HEK293 (cell line): ENCODE measurements at regions not wholly inside any gene's neighbourhood (a gene's known extent, or its start where the extent isn't known, plus 50 kb on each side); places are given as distances from the start of the nearest gene placed in this dataset.

Experiments used
- CTCF ChIA-PET: fragments of 350-600 bp; formaldehyde crosslinking; extraction: SDS; loops from one replicate; lab custom pipeline; 2021; ENCODE audit warnings: antibody characterized with exemption; lab: Yijun Ruan, JAX
- POLR2A ChIA-PET: fragments of 300-600 bp; formaldehyde crosslinking; extraction: SDS; loops from one replicate; lab custom pipeline; 2020; ENCODE audit warnings: antibody characterized with exemption, inconsistent platforms; lab: Yijun Ruan, JAX
- H3K27ac ChIP-seq: fragments of 200-500 bp; sonication (Bioruptor generic); 2 replicates; pipeline ENCODE4 v1.5.1; 2014; ENCODE audit warnings: low read depth, low read length, control low read depth, inconsistent platforms; ENCODE audit errors: extremely low read depth
- H3K36me3 ChIP-seq, 2 experiments: fragments of 200-500 bp in 1 of 2; sonication (Bioruptor generic) in 1 of 2; 1 replicate in 1 of 2; 2 replicates in 1 of 2; pipeline ENCODE4 v1.5.1; 2014 to 2017; ENCODE audit warnings: inconsistent platforms in 2 of 2, low read length in 2 of 2; ENCODE audit not compliant: control insufficient read depth in 2 of 2, insufficient read depth in 1 of 2
- H3K4me1 ChIP-seq: fragments of 200-500 bp; sonication (Bioruptor generic); 2 replicates; pipeline ENCODE4 v1.5.1; 2014; ENCODE audit warnings: mild to moderate bottlenecking, low read length, inconsistent platforms; ENCODE audit not compliant: control insufficient read depth, insufficient read depth
- H3K4me3 ChIP-seq: 2 replicates; pipeline ENCODE4 v1.5.1; 2011; ENCODE audit warnings: low read depth, mild to moderate bottlenecking, control low read depth, low read length, moderate library complexity
- H3K9me3 ChIP-seq: fragments of 200-500 bp; sonication (Bioruptor generic); 2 replicates; pipeline ENCODE4 v1.5.1; 2014; ENCODE audit warnings: low read depth, low read length, inconsistent platforms; ENCODE audit not compliant: control insufficient read depth, insufficient read depth
- HOXA7 ChIP-seq: sonication (generic); formaldehyde crosslinking; IDR thresholded peaks from 2 replicates; pipeline ENCODE4 v1.8.1; 2022; ENCODE audit warnings: missing genetic modification reagents, borderline replicate concordance
- MEIS1 ChIP-seq: sonication (generic); formaldehyde crosslinking; IDR thresholded peaks from 2 replicates; pipeline ENCODE4 v1.8.1; 2022; ENCODE audit warnings: missing genetic modification reagents, mild to moderate bottlenecking, borderline replicate concordance
- RBAK ChIP-seq: fragments of 450-650 bp; formaldehyde crosslinking; IDR thresholded peaks from 2 replicates; pipeline ENCODE4 v1.5.1; 2016; ENCODE audit warnings: missing biosample characterization, missing genetic modification characterization
- SALL2 ChIP-seq: fragments of 450-650 bp; formaldehyde crosslinking; IDR thresholded peaks from 2 replicates; pipeline ENCODE4 v1.5.0; 2017; ENCODE audit warnings: missing biosample characterization, mild to moderate bottlenecking, missing genetic modification characterization, borderline replicate concordance
- ZBTB1 ChIP-seq: fragments of 450-650 bp; formaldehyde crosslinking; IDR thresholded peaks from 2 replicates; pipeline ENCODE4 v1.5.1; 2016; ENCODE audit warnings: missing biosample characterization, missing genetic modification characterization
- ZBTB17 ChIP-seq: fragments of 450-650 bp; formaldehyde crosslinking; IDR thresholded peaks from 2 replicates; pipeline ENCODE4 v1.5.1; 2016; ENCODE audit warnings: missing biosample characterization, missing genetic modification characterization
- ZNF10 ChIP-seq: fragments of 450-650 bp; formaldehyde crosslinking; IDR thresholded peaks from 2 replicates; pipeline ENCODE4 v1.5.1; 2017; ENCODE audit warnings: missing biosample characterization, missing genetic modification characterization
- ZNF132 ChIP-seq: fragments of 450-650 bp; formaldehyde crosslinking; IDR thresholded peaks from 2 replicates; pipeline ENCODE4 v1.5.1; 2017; ENCODE audit warnings: missing biosample characterization, missing genetic modification characterization, borderline replicate concordance
- ZNF140 ChIP-seq: fragments of 450-650 bp; formaldehyde crosslinking; IDR thresholded peaks from 2 replicates; pipeline ENCODE4 v1.5.1; 2016; ENCODE audit warnings: missing biosample characterization, missing genetic modification characterization
- ZNF157 ChIP-seq: fragments of 450-650 bp; formaldehyde crosslinking; IDR thresholded peaks from 2 replicates; pipeline ENCODE4 v1.5.1; 2016; ENCODE audit warnings: missing biosample characterization, missing genetic modification characterization
- ZNF174 ChIP-seq: fragments of 450-650 bp; formaldehyde crosslinking; IDR thresholded peaks from 2 replicates; pipeline ENCODE4 v1.5.0; 2017; ENCODE audit warnings: missing biosample characterization, mild to moderate bottlenecking, missing genetic modification characterization
- ZNF23 ChIP-seq: fragments of 450-650 bp; formaldehyde crosslinking; IDR thresholded peaks from 2 replicates; pipeline ENCODE4 v1.5.1; 2016; ENCODE audit warnings: missing biosample characterization, missing genetic modification characterization, borderline replicate concordance
- ZNF24 ChIP-seq: fragments of 450-650 bp; formaldehyde crosslinking; IDR thresholded peaks from 2 replicates; pipeline ENCODE4 v1.5.1; 2016; ENCODE audit warnings: missing biosample characterization, missing genetic modification characterization
- ZNF473 ChIP-seq: fragments of 450-650 bp; formaldehyde crosslinking; IDR thresholded peaks from 2 replicates; pipeline ENCODE4 v1.5.1; 2017; ENCODE audit warnings: missing biosample characterization, missing genetic modification characterization
- ZNF558 ChIP-seq: fragments of 450-650 bp; formaldehyde crosslinking; IDR thresholded peaks from 2 replicates; pipeline ENCODE4 v1.5.1; 2016; ENCODE audit warnings: missing biosample characterization, missing genetic modification characterization
- ZNF658 ChIP-seq: fragments of 450-650 bp; formaldehyde crosslinking; IDR thresholded peaks from 2 replicates; pipeline ENCODE4; 2016; ENCODE audit warnings: missing biosample characterization, missing genetic modification characterization
- ZNF707 ChIP-seq: fragments of 450-650 bp; formaldehyde crosslinking; IDR thresholded peaks from 2 replicates; pipeline ENCODE4 v1.5.1; 2016; ENCODE audit warnings: missing biosample characterization, missing genetic modification characterization
- ZNF791 ChIP-seq: fragments of 450-650 bp; formaldehyde crosslinking; IDR thresholded peaks from 2 replicates; pipeline ENCODE4 v1.5.1; 2016; ENCODE audit warnings: missing biosample characterization, missing genetic modification characterization
- ZNF837 ChIP-seq: fragments of 450-650 bp; formaldehyde crosslinking; IDR thresholded peaks from 2 replicates; pipeline ENCODE4 v1.5.1; 2016; ENCODE audit warnings: missing biosample characterization, missing genetic modification characterization
- TF ChIP-seq, protein P1 (sequence below): fragments of 450-650 bp; formaldehyde crosslinking; IDR thresholded peaks from 2 replicates; pipeline ENCODE4 v1.5.1; 2017; ENCODE audit warnings: missing biosample characterization, missing genetic modification characterization
- TF ChIP-seq, protein P2 (sequence below): fragments of 450-650 bp; formaldehyde crosslinking; IDR thresholded peaks from 2 replicates; pipeline ENCODE4 v1.5.1; 2016; ENCODE audit warnings: missing biosample characterization, missing genetic modification characterization, borderline replicate concordance
- TF ChIP-seq, protein P3 (sequence below): fragments of 450-650 bp; formaldehyde crosslinking; IDR thresholded peaks from 2 replicates; pipeline ENCODE4 v1.5.1; 2016; ENCODE audit warnings: missing biosample characterization, missing genetic modification characterization
- TF ChIP-seq, protein P4 (sequence below): fragments of 450-650 bp; formaldehyde crosslinking; IDR thresholded peaks from 2 replicates; pipeline ENCODE4 v1.5.1; 2017; ENCODE audit warnings: missing biosample characterization, mild to moderate bottlenecking, missing genetic modification characterization, moderate library complexity
- TF ChIP-seq, protein P5 (sequence below): fragments of 450-650 bp; formaldehyde crosslinking; IDR thresholded peaks from 2 replicates; pipeline ENCODE4 v1.5.1; 2016; ENCODE audit warnings: missing biosample characterization, missing genetic modification characterization
- TF ChIP-seq, protein P6 (sequence below): fragments of 450-650 bp; formaldehyde crosslinking; IDR thresholded peaks from 2 replicates; pipeline ENCODE4 v1.5.1; 2017; ENCODE audit warnings: missing biosample characterization, missing genetic modification characterization

DNA sequence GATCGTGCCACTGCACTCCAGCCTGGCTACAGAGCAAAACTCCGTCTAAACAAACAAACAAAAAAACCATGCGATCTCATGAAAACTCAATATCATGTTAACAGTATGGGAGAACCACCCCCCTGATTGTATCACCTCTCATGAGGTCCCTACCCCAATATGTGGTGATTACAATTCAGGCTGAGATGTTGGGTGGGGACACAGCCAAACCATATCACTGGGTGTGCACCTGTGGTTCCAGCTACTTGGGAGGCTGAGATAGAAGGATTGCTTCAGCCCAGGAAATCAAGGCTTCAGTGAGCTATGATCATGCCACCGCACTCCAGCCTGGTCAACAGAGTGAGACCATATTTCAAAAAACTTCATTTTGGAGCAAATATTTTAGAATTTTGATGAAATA is 1094.7 kb upstream of the CDH8 start:
- Histone ChIP-seq H3K4me3 (no peak overlapping the region), H3K9me3 (no peaks in the 10 kb centered on the region), H3K36me3 (no peaks in the 10 kb centered on the region), H3K4me1 (no peaks in the 10 kb centered on the region), H3K27ac (no peak overlapping the region)
- TF ChIP-seq ZNF837 (tag by site-specific recombination) (no peak), HOXA7 (no peak), ZNF558 (tag by site-specific recombination) (no peak), ZBTB17 (no peak), RBAK (no peak), MEIS1 (no peak), ZNF24 (tag by site-specific recombination) (no peak), ZNF707 (tag by site-specific recombination) (no peak), ZBTB1 (no peak), SALL2 (tag by site-specific recombination) (no peak), ZNF10 (tag by site-specific recombination) (no peak), ZNF23 (no peak), ZNF132 (no peak), ZNF174 (tag by site-specific recombination) (no peak)
- TF ChIP-seq, protein P1, sequence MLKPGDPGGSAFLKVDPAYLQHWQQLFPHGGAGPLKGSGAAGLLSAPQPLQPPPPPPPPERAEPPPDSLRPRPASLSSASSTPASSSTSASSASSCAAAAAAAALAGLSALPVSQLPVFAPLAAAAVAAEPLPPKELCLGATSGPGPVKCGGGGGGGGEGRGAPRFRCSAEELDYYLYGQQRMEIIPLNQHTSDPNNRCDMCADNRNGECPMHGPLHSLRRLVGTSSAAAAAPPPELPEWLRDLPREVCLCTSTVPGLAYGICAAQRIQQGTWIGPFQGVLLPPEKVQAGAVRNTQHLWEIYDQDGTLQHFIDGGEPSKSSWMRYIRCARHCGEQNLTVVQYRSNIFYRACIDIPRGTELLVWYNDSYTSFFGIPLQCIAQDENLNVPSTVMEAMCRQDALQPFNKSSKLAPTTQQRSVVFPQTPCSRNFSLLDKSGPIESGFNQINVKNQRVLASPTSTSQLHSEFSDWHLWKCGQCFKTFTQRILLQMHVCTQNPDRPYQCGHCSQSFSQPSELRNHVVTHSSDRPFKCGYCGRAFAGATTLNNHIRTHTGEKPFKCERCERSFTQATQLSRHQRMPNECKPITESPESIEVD (tag by site-specific recombination), result no peak
- TF ChIP-seq, protein P2, sequence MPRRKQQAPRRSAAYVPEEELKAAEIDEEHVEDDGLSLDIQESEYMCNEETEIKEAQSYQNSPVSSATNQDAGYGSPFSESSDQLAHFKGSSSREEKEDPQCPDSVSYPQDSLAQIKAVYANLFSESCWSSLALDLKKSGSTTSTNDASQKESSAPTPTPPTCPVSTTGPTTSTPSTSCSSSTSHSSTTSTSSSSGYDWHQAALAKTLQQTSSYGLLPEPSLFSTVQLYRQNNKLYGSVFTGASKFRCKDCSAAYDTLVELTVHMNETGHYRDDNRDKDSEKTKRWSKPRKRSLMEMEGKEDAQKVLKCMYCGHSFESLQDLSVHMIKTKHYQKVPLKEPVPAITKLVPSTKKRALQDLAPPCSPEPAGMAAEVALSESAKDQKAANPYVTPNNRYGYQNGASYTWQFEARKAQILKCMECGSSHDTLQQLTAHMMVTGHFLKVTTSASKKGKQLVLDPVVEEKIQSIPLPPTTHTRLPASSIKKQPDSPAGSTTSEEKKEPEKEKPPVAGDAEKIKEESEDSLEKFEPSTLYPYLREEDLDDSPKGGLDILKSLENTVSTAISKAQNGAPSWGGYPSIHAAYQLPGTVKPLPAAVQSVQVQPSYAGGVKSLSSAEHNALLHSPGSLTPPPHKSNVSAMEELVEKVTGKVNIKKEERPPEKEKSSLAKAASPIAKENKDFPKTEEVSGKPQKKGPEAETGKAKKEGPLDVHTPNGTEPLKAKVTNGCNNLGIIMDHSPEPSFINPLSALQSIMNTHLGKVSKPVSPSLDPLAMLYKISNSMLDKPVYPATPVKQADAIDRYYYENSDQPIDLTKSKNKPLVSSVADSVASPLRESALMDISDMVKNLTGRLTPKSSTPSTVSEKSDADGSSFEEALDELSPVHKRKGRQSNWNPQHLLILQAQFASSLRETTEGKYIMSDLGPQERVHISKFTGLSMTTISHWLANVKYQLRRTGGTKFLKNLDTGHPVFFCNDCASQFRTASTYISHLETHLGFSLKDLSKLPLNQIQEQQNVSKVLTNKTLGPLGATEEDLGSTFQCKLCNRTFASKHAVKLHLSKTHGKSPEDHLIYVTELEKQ (tag by site-specific recombination), result no peak
- TF ChIP-seq, protein P3, sequence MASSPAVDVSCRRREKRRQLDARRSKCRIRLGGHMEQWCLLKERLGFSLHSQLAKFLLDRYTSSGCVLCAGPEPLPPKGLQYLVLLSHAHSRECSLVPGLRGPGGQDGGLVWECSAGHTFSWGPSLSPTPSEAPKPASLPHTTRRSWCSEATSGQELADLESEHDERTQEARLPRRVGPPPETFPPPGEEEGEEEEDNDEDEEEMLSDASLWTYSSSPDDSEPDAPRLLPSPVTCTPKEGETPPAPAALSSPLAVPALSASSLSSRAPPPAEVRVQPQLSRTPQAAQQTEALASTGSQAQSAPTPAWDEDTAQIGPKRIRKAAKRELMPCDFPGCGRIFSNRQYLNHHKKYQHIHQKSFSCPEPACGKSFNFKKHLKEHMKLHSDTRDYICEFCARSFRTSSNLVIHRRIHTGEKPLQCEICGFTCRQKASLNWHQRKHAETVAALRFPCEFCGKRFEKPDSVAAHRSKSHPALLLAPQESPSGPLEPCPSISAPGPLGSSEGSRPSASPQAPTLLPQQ, result no peak
- TF ChIP-seq, protein P4, sequence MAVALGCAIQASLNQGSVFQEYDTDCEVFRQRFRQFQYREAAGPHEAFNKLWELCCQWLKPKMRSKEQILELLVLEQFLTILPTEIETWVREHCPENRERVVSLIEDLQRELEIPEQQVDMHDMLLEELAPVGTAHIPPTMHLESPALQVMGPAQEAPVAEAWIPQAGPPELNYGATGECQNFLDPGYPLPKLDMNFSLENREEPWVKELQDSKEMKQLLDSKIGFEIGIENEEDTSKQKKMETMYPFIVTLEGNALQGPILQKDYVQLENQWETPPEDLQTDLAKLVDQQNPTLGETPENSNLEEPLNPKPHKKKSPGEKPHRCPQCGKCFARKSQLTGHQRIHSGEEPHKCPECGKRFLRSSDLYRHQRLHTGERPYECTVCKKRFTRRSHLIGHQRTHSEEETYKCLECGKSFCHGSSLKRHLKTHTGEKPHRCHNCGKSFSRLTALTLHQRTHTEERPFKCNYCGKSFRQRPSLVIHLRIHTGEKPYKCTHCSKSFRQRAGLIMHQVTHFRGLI, result no peak
- ChIA-PET CTCF (no interaction called here), POLR2A (no interaction called here)

DNA sequence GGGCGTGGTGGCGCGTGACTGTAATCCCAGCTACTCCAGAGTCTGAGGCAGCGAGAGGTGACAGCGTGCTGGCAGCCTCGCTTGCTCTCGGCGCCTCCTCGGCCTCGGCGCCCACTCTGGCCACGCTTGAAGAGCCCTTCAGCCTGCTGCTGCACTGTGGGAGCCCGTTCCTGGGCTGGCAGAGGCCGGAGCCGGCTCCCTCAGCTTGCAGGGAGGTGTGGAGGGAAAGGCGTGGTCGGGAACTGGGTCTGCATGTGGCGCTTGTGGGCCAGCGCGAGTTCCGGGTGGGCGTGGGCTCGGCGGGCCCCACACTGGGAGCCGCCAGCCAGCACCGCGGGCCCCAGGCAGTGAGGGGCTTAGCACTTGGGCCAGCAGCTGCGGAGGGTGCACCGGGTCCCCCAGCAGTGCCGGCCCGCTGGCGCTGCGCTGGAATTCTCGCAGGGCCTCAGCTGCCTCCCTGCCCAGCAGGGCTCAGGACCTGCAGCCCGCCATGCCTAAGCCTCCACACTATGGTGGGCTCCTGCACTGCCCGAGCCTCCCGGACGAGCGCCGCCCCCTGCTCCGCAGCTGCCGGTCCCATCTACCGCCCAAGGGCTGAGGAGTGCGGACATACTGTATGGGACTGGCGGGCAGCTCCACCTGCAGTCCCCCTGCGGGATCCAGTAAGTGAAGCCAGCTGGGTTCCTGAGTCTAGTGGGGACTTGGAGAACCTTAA is 1093.3 kb upstream of the CDH8 start:
- H3K9me3 ChIP-seq, result no peaks in the 10 kb centered on the region
- POLR2A ChIA-PET, result no interaction called here
- H3K4me3 ChIP-seq, result no peak overlapping the region
- CTCF ChIA-PET, result no interaction called here
- no peak overlapping the region for H3K27ac ChIP-seq
- no peaks in the 10 kb centered on the region for H3K36me3 ChIP-seq
- H3K4me1 ChIP-seq, result no peaks in the 10 kb centered on the region
- no peak for TF ChIP-seq ZNF140 (tag by site-specific recombination)
- no peak for TF ChIP-seq ZNF23
- no peak for TF ChIP-seq ZBTB17
- TF ChIP-seq, protein P5, sequence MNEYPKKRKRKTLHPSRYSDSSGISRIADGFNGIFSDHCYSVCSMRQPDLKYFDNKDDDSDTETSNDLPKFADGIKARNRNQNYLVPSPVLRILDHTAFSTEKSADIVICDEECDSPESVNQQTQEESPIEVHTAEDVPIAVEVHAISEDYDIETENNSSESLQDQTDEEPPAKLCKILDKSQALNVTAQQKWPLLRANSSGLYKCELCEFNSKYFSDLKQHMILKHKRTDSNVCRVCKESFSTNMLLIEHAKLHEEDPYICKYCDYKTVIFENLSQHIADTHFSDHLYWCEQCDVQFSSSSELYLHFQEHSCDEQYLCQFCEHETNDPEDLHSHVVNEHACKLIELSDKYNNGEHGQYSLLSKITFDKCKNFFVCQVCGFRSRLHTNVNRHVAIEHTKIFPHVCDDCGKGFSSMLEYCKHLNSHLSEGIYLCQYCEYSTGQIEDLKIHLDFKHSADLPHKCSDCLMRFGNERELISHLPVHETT (tag by site-specific recombination), result no peak
- TF ChIP-seq ZNF791, result no peak
- no peak for TF ChIP-seq ZNF473 (tag by site-specific recombination)
- TF ChIP-seq, protein P6, sequence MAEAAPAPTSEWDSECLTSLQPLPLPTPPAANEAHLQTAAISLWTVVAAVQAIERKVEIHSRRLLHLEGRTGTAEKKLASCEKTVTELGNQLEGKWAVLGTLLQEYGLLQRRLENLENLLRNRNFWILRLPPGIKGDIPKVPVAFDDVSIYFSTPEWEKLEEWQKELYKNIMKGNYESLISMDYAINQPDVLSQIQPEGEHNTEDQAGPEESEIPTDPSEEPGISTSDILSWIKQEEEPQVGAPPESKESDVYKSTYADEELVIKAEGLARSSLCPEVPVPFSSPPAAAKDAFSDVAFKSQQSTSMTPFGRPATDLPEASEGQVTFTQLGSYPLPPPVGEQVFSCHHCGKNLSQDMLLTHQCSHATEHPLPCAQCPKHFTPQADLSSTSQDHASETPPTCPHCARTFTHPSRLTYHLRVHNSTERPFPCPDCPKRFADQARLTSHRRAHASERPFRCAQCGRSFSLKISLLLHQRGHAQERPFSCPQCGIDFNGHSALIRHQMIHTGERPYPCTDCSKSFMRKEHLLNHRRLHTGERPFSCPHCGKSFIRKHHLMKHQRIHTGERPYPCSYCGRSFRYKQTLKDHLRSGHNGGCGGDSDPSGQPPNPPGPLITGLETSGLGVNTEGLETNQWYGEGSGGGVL (tag by site-specific recombination), result no peak
- no peak for TF ChIP-seq ZNF658 (tag by site-specific recombination)
- TF ChIP-seq ZNF157 (tag by site-specific recombination), result no peak
